ENCODE measurements at regions not wholly inside any gene's neighbourhood (a gene's known extent, or its start where the extent isn't known, plus 50 kb on each side); places are given as distances from the start of the nearest gene placed in this dataset.

DNA sequence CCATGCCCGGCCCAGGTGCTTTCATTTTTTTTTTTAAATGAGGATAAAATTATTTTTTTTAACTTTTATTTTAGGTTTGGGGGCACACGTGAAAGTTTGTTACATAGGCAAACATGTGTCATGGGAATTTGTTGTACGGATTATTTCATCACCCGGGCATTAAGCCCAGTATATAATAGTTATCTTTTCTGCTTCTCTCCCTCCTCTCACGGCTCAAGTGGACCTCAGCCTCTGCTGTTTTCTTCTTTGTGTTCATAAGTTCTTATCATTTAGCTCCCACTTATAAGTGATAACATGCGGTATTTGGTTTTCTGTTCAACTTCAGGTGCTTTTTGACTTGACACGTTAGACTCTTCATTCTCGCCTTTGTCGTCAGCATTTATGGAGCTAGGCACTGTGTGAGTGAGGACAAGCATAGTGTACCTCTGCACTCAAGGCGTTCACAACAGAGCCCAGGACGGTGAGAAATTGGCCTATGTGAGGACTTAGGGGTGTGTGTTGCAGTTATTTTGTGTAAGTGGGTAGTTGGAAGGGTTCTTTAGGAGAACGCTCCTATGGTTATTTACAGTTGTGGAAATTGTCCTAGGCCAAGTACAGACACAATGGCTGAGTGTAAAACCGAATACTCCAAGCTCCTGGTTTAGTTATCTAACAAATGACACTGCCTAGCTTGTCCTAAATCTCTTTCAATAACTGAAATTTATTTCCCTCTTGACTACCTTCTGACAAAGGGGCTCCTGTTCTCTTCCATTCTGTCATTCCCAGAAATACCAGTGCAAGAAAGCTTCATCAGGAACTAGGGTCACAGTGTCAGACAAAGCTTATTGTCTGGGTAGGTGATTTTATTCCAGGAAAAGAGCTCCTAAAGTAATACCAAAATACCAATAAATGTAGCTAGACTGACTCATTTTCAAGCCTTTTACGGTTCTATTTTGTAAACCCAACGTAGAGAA, 200.5 kb upstream of the PRICKLE1 start:
- H3K4me3 ChIP-seq (ENCODE audit: low read depth, low read length) = no peak overlapping the region
- TF ChIP-seq CTCF (IDR thresholded peaks at IDR 0.05; ENCODE audit: low read depth, low read length, missing control alignments) = no peak
- no peak for DNase-seq (ENCODE audit: low read depth)

- H3K4me3 ChIP-seq (ENCODE audit: low read depth, low read length) = no peak overlapping the region
- no peak for TF ChIP-seq CTCF (IDR thresholded peaks at IDR 0.05; ENCODE audit: low read depth, low read length, missing control alignments)
- DNase-seq (ENCODE audit: low read depth) = no peak
Measured at GRCh38 chr12:42786400-42787148, 197.0 kb upstream of the PRICKLE1 start.

- no peak for TF ChIP-seq CTCF (IDR thresholded peaks at IDR 0.05; ENCODE audit: low read depth, low read length, missing control alignments)
- no peak for DNase-seq (ENCODE audit: low read depth)
- no peak overlapping the region for H3K4me3 ChIP-seq (ENCODE audit: low read depth, low read length)
Measured at GRCh38 chr12:42785944-42786343, 196.4 kb upstream of the PRICKLE1 start.

GRCh38 chr12:42780671-42781070, 191.1 kb upstream of the PRICKLE1 start:
- H3K4me3 ChIP-seq (ENCODE audit: low read depth, low read length) = no peak overlapping the region
- TF ChIP-seq CTCF (IDR thresholded peaks at IDR 0.05; ENCODE audit: low read depth, low read length, missing control alignments) = no peak
- no peak for DNase-seq (ENCODE audit: low read depth)

- DNase-seq (ENCODE audit: low read depth) = no peak
- no peak overlapping the region for H3K4me3 ChIP-seq (ENCODE audit: low read depth, low read length)
- no peak for TF ChIP-seq CTCF (IDR thresholded peaks at IDR 0.05; ENCODE audit: low read depth, low read length, missing control alignments)
Measured at GRCh38 chr12:42779186-42779859, 189.8 kb upstream of the PRICKLE1 start.

- TF ChIP-seq CTCF (IDR thresholded peaks at IDR 0.05; ENCODE audit: low read depth, low read length, missing control alignments) = no peak
- H3K4me3 ChIP-seq (ENCODE audit: low read depth, low read length) = no peak overlapping the region
- no peak for DNase-seq (ENCODE audit: low read depth)
Measured at GRCh38 chr12:42776396-42776795, 186.8 kb upstream of the PRICKLE1 start.
